GM18505 (cell line): ENCODE measurements at regions not wholly inside any gene's neighbourhood (a gene's known extent, or its start where the extent isn't known, plus 50 kb on each side); places are given as distances from the start of the nearest gene placed in this dataset.

Source experiments
- ATAC-seq: cut with Tn5 transposase; IDR thresholded peaks from one replicate; pipeline ENCODE4 v1.9.1; 2021; ENCODE audit not compliant: unreplicated experiment
- POLR2A ChIP-seq: IDR thresholded peaks from 4 replicates; pipeline ENCODE4 v1.6.1; 2011; ENCODE audit warnings: borderline replicate concordance; ENCODE audit not compliant: insufficient read depth, insufficient read length; ENCODE audit errors: extremely low read depth

DNA sequence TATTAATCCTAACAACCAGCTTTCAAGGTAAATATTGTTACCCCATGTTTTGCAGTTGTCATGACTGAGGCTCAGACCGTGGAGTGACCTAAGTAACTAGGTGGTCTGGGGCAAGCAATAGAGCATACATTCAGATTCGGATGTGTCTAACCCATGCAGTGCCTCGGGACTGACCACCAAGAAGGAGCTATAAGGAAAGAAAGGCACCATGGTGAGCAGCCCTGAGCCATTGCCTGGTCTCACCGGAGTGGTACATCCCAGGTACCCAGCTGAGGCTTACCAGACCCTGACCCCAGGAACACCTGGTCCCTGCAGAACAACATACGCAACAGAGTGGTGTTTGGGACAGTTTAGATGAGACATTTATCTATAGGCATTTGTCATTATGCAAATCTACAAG lies 175.5 kb upstream of the ZMIZ1 start:
- TF ChIP-seq POLR2A, result no peak
- ATAC-seq, result no peak

DNA sequence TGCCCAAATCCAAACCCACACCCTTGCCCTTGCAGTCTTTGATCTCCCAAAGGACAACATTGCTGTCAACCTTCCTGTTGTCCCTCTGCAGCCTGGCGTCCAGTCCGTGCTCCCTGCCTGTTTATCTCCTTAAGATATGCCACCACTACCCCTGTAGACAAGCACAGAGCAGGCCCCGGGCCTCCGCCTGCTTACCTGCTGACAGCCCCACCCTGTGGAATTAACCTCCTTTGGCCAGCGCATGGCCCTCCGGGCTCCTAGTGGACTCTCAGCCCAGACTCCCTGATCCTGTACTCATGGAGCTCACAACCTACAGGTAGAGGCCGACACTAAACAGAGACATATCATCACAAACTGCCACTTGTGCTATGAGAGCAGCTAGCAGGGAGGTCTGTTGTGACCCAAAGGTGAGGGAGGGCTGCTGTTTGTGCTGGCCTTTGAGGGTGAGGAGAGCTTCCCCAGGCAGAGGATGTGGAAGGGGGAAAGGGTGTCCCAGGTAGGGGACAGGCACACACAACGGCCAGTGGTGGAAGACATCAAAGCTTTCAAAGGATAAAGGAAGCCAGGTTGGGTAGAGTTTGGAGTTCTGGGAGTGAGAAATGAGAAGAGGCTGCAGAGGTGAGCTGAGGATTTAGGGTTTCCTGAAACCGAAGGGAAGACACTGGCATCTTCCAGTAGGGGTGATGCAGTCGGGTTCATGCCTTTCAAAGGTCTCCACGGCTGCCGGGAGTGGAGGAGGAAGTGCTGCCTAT lies 174.5 kb upstream of the ZMIZ1 start:
- no peak for TF ChIP-seq POLR2A
- ATAC-seq, result no peak

DNA sequence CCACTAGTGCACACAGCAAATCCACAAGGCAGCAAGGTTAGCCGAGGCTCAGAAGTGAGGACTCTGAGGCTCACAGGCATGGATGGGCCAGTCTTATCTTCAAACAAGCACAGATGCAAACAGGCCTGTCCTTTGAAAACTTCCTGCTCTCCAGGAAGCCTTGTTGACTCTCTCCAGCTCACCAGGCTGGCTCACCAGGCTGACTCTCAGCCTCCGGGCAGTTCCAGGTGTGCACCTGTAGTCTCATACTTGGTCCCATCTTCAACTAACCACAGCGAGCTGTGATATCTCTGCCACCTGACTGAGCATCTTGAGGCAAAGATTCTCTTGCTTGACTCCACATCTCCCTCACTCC lies 173.9 kb upstream of the ZMIZ1 start:
- TF ChIP-seq POLR2A, result no peak

DNA sequence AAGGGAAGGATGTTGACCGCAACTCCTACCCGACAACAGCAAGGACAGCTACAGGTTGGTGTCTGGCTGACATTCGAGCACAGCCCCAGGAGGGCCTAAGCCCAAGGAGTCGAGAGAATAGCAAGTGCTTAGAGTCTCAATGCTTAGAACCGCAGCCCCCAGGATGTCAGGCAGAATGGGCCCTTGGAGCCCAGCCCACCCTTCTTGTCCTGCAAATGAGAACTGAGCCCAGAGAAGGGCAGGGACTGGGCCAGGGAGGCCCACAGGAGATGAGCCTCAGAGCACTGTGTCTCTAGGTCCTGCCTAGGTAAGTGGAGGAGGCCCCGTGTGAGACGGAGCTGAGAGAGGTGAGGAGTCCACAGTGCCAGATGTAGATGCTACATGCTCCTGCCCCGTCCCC lies 173.3 kb upstream of the ZMIZ1 start:
- no peak for TF ChIP-seq POLR2A
- ATAC-seq, result no peak

More for the DNA sequence above, 173.9 kb upstream of the ZMIZ1 start:
- no peak for ATAC-seq

DNA sequence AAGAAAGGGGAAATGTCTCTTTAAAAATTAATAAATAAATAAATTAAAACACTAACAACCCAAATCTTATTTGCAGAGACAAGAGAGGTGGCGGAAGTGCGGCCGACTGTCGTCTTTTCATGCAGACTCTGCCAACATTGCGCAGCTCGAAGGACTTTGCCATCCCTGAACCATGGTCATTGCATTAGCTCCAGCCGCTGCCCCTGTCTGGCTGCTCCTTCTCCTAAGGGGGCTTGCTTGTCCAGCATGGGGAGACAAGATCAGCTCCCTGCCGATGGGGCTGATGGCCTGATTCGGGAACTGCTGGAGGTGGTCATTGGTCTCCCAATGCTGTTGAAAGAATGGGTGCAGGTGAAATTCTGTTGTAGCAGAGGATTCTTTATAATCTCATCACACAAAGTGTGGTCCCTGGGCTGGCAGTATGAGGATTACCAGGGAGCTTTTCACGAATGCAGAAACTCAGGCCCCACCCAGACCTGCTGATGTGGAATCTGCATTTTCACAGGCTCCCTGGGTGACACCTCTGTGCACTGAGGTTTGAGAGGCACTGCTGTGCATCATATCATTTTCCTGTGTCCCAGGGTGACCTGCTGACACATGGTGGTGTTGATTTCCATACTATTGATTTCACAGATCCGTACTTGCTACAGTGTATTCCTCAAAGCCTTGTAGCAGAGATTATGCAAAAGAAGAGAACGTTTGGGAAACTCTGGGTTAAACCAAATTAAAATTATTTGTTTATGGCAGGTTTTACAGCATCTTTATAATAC lies 172.4 kb upstream of the ZMIZ1 start:
- no peak for ATAC-seq

DNA sequence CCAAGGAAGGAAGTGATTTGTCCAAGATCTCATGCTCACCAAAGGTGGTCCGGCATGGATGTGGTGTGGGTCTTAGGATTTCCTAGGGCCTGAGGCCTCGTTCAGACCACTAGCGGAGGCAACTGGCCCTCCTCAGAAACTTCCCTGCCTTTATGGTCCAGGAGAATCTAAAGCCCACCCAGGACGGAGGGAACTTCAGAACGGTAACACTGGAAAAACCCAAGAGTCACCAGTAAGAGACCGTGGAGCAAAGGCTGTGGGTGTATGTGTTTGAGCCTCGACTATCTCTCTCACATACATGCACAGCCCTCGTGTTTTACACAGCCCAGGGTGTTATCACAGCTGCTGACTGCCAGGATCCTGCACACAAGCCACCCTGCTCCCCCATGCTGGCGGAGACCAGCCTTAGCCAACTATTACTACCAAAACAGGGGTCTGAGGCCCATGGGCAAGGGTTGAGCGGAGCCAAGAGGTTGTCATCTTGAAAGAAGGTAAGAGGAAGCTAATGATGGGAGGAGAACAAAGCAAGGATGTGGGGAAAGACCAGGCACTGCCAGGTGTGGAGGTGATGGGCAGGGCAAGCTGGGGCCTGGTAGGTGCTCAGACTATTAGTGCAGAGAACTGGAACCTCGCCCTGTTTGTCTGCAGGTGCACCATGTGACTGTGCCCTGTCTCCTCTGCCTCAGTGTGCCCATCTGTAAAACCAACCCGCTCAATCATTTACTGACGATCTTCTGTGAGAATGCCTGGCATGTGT lies 170.2 kb upstream of the ZMIZ1 start:
- ATAC-seq, result no peak
- TF ChIP-seq POLR2A, result no peak

More for the DNA sequence above, 172.4 kb upstream of the ZMIZ1 start:
- no peak for TF ChIP-seq POLR2A

DNA sequence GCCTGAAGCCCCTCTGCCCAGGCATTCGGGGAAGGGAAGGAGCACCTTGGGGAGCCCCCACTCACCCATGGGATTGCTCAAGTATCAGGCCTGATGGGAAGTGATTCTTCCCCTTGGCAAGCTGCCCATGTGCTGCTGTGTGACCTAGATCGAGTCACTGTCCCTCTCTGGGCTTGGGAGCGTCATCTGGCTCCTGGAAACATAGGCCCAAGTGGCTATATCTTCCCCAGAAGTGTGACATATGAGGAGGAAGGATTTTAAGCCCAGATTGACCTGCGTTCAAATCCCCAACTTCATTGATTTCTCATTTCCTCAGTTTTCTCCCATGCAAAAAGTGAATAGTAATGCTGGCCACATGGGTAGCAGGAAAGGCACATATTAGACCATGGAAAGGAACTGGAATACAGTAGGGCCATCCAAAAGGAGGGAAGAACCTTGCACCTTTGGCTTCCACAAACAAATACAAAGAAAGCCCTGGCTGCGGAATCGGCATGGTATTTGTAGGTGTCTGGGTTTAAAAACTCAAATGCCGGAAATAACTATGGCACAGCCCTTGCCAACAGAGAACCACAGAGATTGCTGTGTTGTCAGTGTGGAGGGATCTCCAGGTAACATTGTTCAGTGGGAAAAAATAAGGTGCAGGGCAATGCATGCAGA lies 169.5 kb upstream of the ZMIZ1 start:
- TF ChIP-seq POLR2A, result no peak
- ATAC-seq, result no peak

DNA sequence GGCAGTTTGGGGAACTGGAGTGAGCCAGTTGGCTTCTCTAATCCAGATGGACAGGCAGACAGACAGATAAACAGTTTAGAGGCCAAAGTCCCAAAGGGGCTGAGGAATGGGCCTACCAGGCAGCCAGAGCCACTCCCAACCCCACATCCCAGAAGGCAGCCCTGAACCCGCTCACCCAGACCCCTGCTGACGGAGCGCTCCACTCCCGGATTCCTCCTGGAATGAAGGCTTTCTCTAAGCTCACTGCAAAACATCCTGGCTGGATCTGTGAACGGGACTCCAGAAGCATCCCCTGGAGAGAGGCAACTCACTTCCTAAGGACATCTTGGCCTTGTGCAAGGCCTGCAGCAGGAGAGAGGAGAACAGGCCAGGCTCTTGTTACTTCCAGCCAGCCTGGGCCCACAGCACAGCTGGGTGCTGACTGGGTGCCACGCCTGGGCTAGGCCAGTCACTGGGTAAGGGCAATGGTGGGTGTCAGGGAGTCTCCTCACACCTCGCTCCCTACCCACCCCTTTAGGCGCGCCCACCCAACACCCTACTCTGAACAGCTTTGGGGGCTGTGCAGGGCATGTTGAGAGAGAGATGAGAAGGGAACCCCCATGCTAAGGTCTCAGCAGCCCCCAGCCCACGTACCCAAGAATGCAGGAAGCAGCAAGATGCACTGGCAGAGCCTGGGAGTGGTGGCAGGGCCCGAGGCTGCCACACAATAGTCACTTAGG lies 168.6 kb upstream of the ZMIZ1 start:
- ATAC-seq, result no peak
- TF ChIP-seq POLR2A, result no peak

DNA sequence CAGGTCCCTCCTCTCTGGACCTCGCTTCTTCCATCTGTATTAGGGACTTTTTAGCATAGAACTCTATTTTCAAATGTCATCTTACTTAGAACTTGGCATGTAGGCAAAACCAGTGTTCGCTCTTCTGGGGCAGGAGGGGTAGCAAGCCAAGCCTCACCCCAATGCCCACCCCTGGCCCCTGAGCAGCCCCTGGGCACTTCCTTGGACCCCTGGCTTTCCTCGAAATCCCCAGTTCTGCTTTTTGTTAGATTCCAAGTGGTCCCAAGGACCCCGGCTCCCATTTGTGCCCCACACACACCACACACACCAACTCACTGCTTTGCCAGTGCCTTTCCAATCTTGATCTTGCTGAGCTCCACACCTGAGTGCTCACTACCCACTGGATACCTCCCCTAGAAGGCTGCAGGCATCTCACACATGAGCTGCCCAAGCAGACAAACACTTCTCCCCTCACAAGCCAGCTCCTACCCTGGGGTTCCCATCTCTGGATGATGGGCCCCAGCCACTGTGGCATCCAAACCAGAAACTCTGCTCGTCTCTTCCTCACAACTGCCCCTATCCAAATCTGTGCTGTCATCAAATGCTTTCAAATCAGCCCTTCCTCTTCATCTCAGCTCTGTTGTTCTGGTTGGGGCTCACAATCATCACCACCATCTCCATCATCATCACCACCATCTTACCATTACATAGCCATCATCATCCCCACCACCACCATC lies 167.9 kb upstream of the ZMIZ1 start:
- TF ChIP-seq POLR2A, result no peak
- no peak for ATAC-seq

DNA sequence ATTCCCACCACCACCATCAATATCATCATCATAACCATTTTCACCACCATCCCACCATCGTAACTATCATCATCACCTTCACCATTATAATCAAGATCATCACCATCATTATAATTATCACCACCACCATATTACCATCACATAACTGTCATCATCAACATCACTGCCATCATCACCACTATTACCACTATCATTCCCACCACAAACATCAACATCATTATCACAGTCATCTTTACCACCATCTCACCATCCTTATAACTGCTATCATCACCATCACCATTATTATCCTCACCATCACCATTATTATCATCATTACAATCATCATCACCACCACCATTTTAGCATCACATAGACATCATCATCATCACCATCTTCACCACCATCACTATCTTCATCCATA lies 167.1 kb upstream of the ZMIZ1 start:
- TF ChIP-seq POLR2A, result no peak
- no peak for ATAC-seq

DNA sequence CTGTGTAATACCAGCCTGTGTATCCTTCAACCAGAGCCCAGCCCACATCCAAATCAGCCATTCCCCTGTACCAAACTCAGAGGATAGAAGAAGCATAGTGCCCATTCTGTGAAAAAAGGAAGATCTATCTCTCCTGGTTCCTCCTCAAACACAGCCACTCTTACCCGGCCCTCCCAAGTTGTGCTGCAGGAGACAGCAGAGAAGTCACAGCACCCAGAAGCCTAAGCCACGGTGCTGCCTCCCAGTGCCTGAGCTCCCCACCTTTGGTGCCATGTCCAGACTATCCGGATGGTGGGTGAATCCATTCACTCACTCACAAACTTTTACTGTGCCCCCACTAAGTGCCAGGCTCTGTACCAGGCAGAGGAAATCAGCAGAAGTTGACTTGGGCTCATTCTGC lies 166.0 kb upstream of the ZMIZ1 start:
- no peak for TF ChIP-seq POLR2A
- no peak for ATAC-seq

DNA sequence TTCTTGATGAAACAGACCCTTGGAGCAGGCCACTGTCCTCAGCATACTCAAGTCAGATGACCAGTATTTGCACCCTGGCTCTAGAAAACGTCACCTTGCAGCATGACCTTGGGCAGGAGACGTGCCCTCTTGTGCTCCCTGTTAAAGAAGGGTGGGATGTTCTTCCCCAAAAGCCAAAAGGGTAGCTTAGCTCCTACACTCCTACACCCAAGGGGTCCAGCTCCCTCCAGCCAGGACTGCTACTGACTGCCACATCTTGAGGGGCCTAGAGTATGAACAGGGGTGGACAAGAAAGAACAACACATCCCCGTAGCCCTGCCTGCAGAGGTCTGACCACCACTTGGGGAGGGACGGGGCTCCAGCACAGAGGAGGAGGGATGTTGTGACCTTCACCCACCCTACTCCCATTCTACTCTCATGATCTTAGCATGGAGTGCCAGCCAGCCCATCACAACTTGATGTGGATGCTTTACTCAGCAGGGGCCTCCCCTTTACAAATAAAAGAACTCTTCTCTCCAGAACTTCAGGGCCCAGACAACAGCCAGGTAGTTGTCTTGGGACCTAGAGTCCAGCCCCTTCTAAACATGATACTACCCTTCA lies 165.3 kb upstream of the ZMIZ1 start:
- no peak for ATAC-seq
- no peak for TF ChIP-seq POLR2A
